Muscle of leg (tissue), 3 donors: ENCODE measurements at regions not wholly inside any gene's neighbourhood (a gene's known extent, or its start where the extent isn't known, plus 50 kb on each side); places are given as distances from the start of the nearest gene placed in this dataset.

Experiments
- DNase-seq: peaks from one replicate; pipeline ENCODE4 v3.0.0; 2013
- H3K27ac ChIP-seq: one replicate; pipeline ENCODE4 v1.5.1; 2013; ENCODE audit warnings: mild to moderate bottlenecking, low read length, control low read depth
- H3K27me3 ChIP-seq: one replicate; pipeline ENCODE4 v1.6.1; 2013; ENCODE audit warnings: low read length; ENCODE audit not compliant: control insufficient read depth, insufficient read depth
- H3K36me3 ChIP-seq: one replicate; pipeline ENCODE4 v1.6.1; 2013; ENCODE audit warnings: low read length; ENCODE audit not compliant: control insufficient read depth, insufficient read depth
- H3K4me1 ChIP-seq: one replicate; pipeline ENCODE4 v1.6.1; 2013; ENCODE audit warnings: low read length; ENCODE audit not compliant: control insufficient read depth, insufficient read depth
- H3K4me3 ChIP-seq: one replicate; pipeline ENCODE4 v1.5.1; 2013; ENCODE audit warnings: low read length, control low read depth
- H3K9me3 ChIP-seq: replicated peaks from 2 replicates; pipeline ENCODE4 v1.6.1; 2013; ENCODE audit warnings: low read depth, low read length; ENCODE audit not compliant: control insufficient read depth
- WGBS: methylation state at CpG from one replicate; pipeline ENCODE4 v1.1.5; 2013; ENCODE audit warnings: missing lambda C conversion rate; ENCODE audit not compliant: insufficient coverage; 5-methylcytosine and 5-hydroxymethylcytosine counted together

DNA sequence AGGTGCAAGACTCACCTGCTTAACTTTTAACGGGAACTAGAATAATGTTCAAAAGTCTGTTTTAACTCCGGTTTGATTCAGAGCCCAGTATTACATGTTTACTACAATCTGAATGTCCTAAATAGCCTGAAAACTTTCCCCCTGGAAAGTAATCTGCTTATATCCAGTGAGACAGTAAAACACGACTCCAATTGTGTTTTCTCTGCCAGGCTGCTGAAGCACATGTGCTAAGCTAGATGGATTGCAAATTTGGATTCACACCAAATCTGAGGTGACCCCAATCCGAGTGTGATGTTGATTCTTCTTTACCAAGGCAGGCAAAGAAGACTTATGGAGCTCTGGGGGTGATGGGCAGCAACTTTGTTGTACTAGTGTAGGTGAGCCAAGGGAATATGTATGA lies 158.7 kb upstream of the PDGFD start:
- WGBS, result 40% methylated on average over 3 of the region's 4 CpGs
- no peak overlapping the region for H3K4me3 ChIP-seq
- no peaks in the 10 kb centered on the region for H3K4me1 ChIP-seq
- H3K27me3 ChIP-seq, result no peaks in the 10 kb centered on the region
- no peak overlapping the region for H3K27ac ChIP-seq
- DNase-seq, result peak; percentile 78
- no peaks in the 10 kb centered on the region for H3K36me3 ChIP-seq
- H3K9me3 ChIP-seq, result no peaks in the 10 kb centered on the region

DNA sequence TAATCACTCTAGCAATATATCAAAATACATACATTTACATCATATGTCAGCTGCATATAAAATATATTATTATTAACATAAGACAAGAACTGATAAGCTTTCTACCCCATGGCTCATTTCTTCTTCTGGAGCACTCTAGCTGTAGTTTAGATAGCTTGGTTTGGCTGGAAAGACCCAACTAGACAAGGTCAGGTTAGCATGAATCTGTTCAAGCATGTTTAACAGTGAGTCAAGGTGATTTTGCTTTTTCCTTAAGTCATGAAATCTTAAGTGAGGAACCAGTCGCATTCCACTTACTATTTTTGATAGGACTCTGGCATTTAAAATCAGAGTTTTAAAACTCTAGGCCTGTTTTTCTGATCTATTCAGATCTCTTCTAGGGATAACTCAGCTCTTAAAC lies 157.0 kb upstream of the PDGFD start:
- Histone ChIP-seq H3K27ac (no peak overlapping the region), H3K4me1 (no peaks in the 10 kb centered on the region), H3K9me3 (peaks cover 3% of the 10 kb centered on the region), H3K27me3 (no peaks in the 10 kb centered on the region), H3K4me3 (no peak overlapping the region), H3K36me3 (no peaks in the 10 kb centered on the region)
- no CpG with 5 or more reads among the region's 1 CpG for WGBS
- DNase-seq, result no peak

DNA sequence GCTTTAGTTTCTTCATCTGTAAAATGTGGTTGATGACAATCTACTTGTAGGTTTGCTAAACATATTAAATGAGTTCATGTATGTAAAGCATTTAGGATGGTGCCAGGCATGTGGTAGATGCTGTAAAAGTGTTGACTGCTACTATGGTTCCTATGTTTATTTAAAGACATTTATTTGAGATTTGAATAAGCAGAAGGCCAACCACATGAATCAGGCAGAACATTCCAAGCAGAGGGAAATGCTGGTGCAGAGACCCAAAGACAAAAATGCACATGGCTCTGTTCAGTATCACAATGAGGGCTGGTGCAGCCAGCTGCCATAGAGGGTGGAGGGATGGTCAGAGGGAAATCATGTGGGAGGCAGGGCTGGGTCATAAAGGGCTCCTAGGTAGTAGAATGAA lies 156.2 kb upstream of the PDGFD start:
- Histone ChIP-seq H3K4me3 (no peak overlapping the region), H3K27me3 (no peaks in the 10 kb centered on the region), H3K36me3 (no peaks in the 10 kb centered on the region), H3K4me1 (no peaks in the 10 kb centered on the region), H3K9me3 (peaks cover 3% of the 10 kb centered on the region), H3K27ac (no peak overlapping the region)
- no peak for DNase-seq

DNA sequence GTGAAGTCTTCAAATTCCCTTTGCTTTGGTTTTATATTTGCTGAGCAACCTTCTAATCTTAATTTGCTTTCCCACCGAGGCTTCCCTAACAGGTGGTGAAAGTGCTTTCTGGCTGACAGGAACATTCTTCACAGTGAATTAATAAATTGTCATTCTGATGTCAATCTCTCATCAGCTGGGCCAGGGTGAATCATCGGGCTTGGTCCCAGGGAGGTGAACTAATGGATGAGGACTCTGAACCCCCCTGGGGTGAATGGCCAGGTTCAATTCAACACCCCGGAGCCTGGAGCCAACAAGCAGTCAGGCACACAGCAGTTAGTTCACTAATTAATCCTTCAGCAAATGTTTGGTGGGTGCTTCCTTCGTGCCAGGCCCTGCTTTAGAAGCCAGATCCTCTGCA lies 155.4 kb upstream of the PDGFD start:
- H3K27me3 ChIP-seq, result no peaks in the 10 kb centered on the region
- DNase-seq, result no peak
- H3K4me3 ChIP-seq, result no peak overlapping the region
- H3K4me1 ChIP-seq, result no peaks in the 10 kb centered on the region
- 100% methylated on average over 1 of the region's 4 CpGs for whole genome bisulfite sequencing
- no peak overlapping the region for H3K27ac ChIP-seq
- peaks cover 3% of the 10 kb centered on the region for H3K9me3 ChIP-seq
- no peaks in the 10 kb centered on the region for H3K36me3 ChIP-seq

DNA sequence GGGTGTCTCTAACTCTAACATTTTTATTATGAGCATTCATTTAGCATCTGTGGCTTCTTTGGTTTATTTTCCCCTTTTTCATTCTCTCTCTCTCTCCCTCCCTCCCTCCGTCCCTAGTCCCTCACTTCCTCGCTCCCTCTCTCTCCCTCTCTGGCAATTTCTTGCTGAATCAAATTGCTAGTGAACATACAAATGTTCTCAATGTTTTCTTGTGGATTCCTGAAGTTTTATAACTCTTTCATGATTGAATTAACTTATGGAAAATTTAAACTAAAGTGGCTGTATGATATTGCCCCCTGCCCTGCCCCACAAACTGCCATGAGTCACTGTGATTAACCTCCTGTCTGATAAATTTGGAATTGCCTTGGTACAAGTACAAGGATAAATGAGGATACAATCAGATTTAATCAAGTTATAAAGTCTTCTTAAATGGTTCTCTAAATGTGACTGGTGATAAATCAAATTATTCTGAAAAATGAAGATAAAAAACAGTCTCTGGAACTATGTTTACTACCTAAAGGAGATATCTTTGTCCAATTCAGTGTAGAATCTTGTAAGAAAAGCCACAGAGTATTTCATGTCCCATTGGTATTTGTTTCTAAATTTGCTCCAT lies 143.0 kb upstream of the PDGFD start:
- DNase-seq, result no peak
- H3K27ac ChIP-seq, result no peak overlapping the region
- no peaks in the 10 kb centered on the region for H3K4me1 ChIP-seq
- H3K27me3 ChIP-seq, result no peaks in the 10 kb centered on the region
- 83% methylated on average over 1 of the region's 2 CpGs for WGBS
- H3K9me3 ChIP-seq, result no peaks in the 10 kb centered on the region
- H3K4me3 ChIP-seq, result no peak overlapping the region
- no peaks in the 10 kb centered on the region for H3K36me3 ChIP-seq

DNA sequence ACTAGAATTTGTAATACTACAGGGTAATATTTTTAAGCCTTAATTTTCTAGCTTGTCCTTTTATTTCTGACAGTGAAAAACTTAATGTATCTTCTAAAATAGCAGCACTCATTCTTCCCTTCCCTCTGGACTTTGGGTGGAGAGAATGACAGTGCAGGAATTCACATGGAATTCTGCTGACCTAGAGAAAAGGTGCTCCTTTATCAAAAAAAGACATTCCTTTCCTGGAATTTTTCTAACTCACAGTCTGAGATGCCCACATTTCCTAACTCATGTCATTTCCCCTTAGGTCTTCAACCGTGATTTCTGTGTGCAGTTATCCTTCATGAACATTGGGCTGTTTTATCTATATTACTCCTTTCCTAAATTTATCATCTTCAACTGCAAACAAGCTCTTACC lies 137.8 kb upstream of the PDGFD start:
- no CpG with 5 or more reads among the region's 1 CpG for WGBS
- no peak overlapping the region for H3K27ac ChIP-seq
- H3K4me1 ChIP-seq, result no peaks in the 10 kb centered on the region
- no peaks in the 10 kb centered on the region for H3K9me3 ChIP-seq
- H3K27me3 ChIP-seq, result no peaks in the 10 kb centered on the region
- H3K36me3 ChIP-seq, result no peaks in the 10 kb centered on the region
- no peak for DNase-seq
- no peak overlapping the region for H3K4me3 ChIP-seq

DNA sequence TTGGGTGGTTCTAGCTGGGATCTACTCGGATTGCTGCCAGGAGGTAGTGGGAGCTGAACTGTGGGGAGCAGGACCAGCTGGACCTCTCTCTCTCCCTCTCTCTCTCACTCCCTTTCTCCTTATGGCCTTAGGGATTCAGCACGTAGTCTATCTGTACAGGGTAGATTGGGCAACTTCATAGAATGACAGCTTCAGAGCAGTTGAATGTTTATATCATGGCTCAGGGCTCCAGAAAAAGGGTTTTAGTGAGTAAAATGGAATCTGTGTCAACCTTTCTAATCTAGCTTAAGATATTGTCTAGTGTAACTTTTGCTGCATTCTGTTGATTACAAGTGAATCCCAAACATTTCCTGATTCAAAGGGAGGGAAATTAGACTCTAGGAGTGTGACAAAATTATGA lies 127.7 kb upstream of the PDGFD start:
- Histone ChIP-seq H3K27me3 (no peaks in the 10 kb centered on the region), H3K36me3 (no peaks in the 10 kb centered on the region), H3K9me3 (no peaks in the 10 kb centered on the region), H3K27ac (no peak overlapping the region), H3K4me3 (no peak overlapping the region), H3K4me1 (no peaks in the 10 kb centered on the region)
- DNase-seq, result no peak
- WGBS, result no CpG with 5 or more reads among the region's 2 CpGs

DNA sequence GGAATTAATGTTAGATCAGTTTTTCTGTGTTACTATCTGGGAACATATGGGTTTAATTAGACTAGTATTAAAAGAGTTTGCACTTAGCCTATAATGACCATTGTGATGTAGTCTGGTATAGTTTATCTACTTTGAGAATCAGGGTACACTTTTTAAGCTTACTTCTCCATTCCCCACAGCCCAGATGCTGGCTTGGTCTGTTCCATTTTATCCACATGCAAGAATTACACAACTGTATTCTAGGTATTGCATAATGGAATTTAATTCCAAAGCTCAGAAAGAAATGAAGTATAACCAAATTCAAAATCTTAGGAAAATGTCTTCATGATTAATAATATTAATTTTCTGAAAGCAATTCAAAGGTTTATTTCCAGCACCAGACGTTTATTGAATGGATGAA lies 122.2 kb upstream of the PDGFD start:
- no peaks in the 10 kb centered on the region for H3K9me3 ChIP-seq
- H3K27ac ChIP-seq, result no peak overlapping the region
- WGBS, result no CpG with 5 or more reads among the region's 1 CpG
- H3K27me3 ChIP-seq, result no peaks in the 10 kb centered on the region
- no peak overlapping the region for H3K4me3 ChIP-seq
- no peak for DNase-seq
- H3K36me3 ChIP-seq, result no peaks in the 10 kb centered on the region
- no peaks in the 10 kb centered on the region for H3K4me1 ChIP-seq

DNA sequence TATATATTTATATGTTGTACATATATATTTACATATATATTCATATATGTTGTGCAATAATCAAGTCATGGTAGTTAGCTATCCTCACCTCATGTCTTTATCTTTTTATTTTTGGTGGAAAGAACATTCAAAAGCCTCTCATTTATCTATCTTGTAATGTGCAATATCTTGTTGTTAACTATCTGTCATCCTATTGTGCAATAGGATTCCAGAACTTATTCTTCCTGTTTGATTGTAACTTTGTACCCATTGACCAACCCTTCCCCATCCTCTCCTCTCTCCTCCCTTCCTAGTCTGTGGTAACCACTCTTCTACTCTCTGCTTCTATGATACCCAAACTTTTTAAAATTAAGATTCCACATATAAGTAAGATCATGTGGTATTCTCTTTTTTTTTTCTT lies 115.6 kb upstream of the PDGFD start:
- Histone ChIP-seq H3K4me1 (no peaks in the 10 kb centered on the region), H3K27me3 (no peaks in the 10 kb centered on the region), H3K4me3 (no peak overlapping the region), H3K27ac (no peak overlapping the region), H3K9me3 (no peaks in the 10 kb centered on the region), H3K36me3 (no peaks in the 10 kb centered on the region)
- no peak for DNase-seq

DNA sequence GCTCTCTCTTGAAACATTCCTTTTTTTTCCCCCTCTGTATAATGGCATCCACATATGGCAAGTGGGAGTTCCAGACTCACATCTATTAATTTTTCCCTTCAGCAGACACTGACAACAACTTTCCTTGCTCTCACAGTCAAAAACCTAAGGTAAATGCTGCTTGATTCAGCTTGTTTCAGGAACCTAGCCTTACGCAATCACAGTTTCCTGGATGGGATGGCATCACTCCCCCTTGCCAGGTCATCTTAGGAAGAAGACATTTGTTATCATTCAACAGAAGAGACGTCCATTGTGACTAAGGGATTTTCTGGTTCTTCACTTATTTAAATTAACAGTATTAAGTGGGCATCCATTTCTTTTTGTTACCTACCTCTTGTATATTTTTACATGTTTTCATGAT lies 112.0 kb upstream of the PDGFD start:
- Histone ChIP-seq H3K9me3 (no peaks in the 10 kb centered on the region), H3K36me3 (no peaks in the 10 kb centered on the region), H3K27me3 (no peaks in the 10 kb centered on the region), H3K4me1 (no peaks in the 10 kb centered on the region), H3K27ac (no peak overlapping the region), H3K4me3 (no peak overlapping the region)
- DNase-seq, result no peak
- no CpG with 5 or more reads among the region's 2 CpGs for WGBS

DNA sequence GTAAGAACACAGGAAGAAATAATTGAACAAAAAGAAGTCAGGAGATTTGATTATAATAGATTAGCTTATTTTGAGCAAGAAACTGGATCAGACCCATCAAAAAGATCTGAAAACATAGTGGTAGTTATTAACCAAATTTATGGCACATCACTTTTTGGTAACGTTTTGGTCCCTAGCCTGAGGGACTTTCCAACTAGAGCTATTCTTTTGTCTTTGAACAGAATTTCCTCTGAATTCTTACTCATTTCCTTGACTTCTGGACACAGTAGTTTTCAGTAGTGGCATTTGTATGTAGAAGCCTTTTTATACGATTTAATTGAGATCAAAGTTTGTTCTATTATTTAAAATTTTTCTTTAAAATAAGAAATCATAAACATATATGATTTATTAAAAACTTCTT lies 96.5 kb upstream of the PDGFD start:
- Histone ChIP-seq H3K36me3 (no peaks in the 10 kb centered on the region), H3K4me3 (no peak overlapping the region), H3K9me3 (no peaks in the 10 kb centered on the region), H3K27ac (no peak overlapping the region), H3K27me3 (no peaks in the 10 kb centered on the region), H3K4me1 (no peaks in the 10 kb centered on the region)
- DNase-seq, result no peak
- no CpG with 5 or more reads among the region's 2 CpGs for WGBS
